Loucy (cell line): ENCODE measurements at regions not wholly inside any gene's neighbourhood (a gene's known extent, or its start where the extent isn't known, plus 50 kb on each side); places are given as distances from the start of the nearest gene placed in this dataset.

ENCODE experiments used
- H2AFZ ChIP-seq: fragments of 200-600 bp; sonication (generic); 2 replicates; pipeline ENCODE4 v1.6.0; 2016; ENCODE audit warnings: antibody characterized with exemption, mild to moderate bottlenecking, low read length, moderate library complexity
- H3F3A ChIP-seq: fragments of 200-600 bp; 2 replicates; pipeline ENCODE4 v1.6.0; 2016; ENCODE audit warnings: antibody characterized with exemption, low read depth, mild to moderate bottlenecking
- H3K27me3 ChIP-seq: fragments of 200-600 bp; sonication (generic); 2 replicates; pipeline ENCODE4 v1.6.1; 2014; ENCODE audit warnings: low read length, mild to moderate bottlenecking; ENCODE audit not compliant: insufficient read depth, poor library complexity, severe bottlenecking
- H3K36me3 ChIP-seq: fragments of 200-600 bp; sonication (generic); 2 replicates; pipeline ENCODE4 v1.6.1; 2016; ENCODE audit warnings: low read length; ENCODE audit not compliant: insufficient read depth
- H3K4me1 ChIP-seq: fragments of 200-600 bp; sonication (generic); 2 replicates; pipeline ENCODE4 v1.5.1; 2014; ENCODE audit warnings: low read length, mild to moderate bottlenecking; ENCODE audit not compliant: insufficient read depth, poor library complexity, severe bottlenecking
- H3K4me2 ChIP-seq: fragments of 200-600 bp; sonication (generic); 2 replicates; pipeline ENCODE4 v1.6.0; 2014; ENCODE audit warnings: antibody characterized with exemption, low read length, low read depth, mild to moderate bottlenecking; ENCODE audit not compliant: poor library complexity, severe bottlenecking
- H3K4me3 ChIP-seq: fragments of 200-600 bp; sonication (generic); 2 replicates; pipeline ENCODE4 v1.5.1; 2014; ENCODE audit warnings: low read length, mild to moderate bottlenecking, mixed read lengths; ENCODE audit not compliant: poor library complexity, severe bottlenecking
- H3K79me2 ChIP-seq: fragments of 200-600 bp; sonication (generic); 2 replicates; pipeline ENCODE4 v1.6.1; 2014; ENCODE audit warnings: low read length; ENCODE audit not compliant: insufficient read depth
- H3K9ac ChIP-seq: fragments of 200-600 bp; sonication (generic); 2 replicates; pipeline ENCODE4 v1.6.0; 2014; ENCODE audit warnings: mild to moderate bottlenecking, low read depth, low read length, moderate library complexity; ENCODE audit not compliant: poor library complexity, severe bottlenecking
- H3K9me2 ChIP-seq: fragments of 200-600 bp; sonication (generic); replicated peaks from 2 replicates; pipeline ENCODE4 v1.6.1; 2016; ENCODE audit warnings: low read depth, low read length, mixed read lengths
- H3K9me3 ChIP-seq: fragments of 200-600 bp; sonication (generic); 2 replicates; pipeline ENCODE4 v1.6.1; 2014; ENCODE audit warnings: mild to moderate bottlenecking, antibody characterized with exemption, low read length, low read depth; ENCODE audit not compliant: insufficient read depth
- H4K20me1 ChIP-seq: fragments of 200-600 bp; sonication (generic); 2 replicates; pipeline ENCODE4 v1.6.0; 2014; ENCODE audit warnings: antibody characterized with exemption, low read length, mild to moderate bottlenecking; ENCODE audit not compliant: insufficient read depth, poor library complexity, severe bottlenecking
- EZH2phosphoT487 ChIP-seq: fragments of 200-600 bp; IDR thresholded peaks from 2 replicates; pipeline ENCODE4 v1.6.1; 2018; ENCODE audit warnings: antibody characterized with exemption, mild to moderate bottlenecking, moderate library complexity, borderline replicate concordance
- TF ChIP-seq, protein P1 (sequence below): fragments of 200-600 bp; sonication (generic); conservative IDR thresholded peaks from 2 replicates; pipeline ENCODE4 v1.5.1; 2014; ENCODE audit warnings: mild to moderate bottlenecking, antibody characterized with exemption, low read length

DNA sequence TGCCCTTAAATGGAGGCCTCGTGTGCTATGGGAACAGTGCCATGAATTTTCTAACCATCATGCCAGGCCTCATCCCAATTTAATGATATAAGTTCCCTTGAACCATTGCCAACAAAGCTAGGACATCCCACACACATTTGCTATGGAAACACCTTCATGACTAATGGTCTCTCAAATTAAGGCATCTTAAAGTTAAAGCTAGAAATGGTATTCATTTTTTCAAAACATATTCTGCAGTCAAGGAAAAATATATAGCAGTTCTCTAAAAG is 117.3 kb downstream of the BTG1 start:
- Histone ChIP-seq H3K4me2 (no peak overlapping the region), H3K4me3 (no peak overlapping the region), H4K20me1 (no peaks in the 10 kb centered on the region), H3K36me3 (no peaks in the 10 kb centered on the region), H3F3A (no peaks in the 10 kb centered on the region), H3K9me3 (no peaks in the 10 kb centered on the region), H3K79me2 (no peaks in the 10 kb centered on the region), H3K4me1 (peaks cover 41% of the 10 kb centered on the region), H3K27me3 (no peaks in the 10 kb centered on the region), H3K9me2 (no peaks in the 10 kb centered on the region), H3K9ac (no peak overlapping the region), H2AFZ (no peak overlapping the region; the same call in 1 of the 2 replicates)
- TF ChIP-seq, protein P1, sequence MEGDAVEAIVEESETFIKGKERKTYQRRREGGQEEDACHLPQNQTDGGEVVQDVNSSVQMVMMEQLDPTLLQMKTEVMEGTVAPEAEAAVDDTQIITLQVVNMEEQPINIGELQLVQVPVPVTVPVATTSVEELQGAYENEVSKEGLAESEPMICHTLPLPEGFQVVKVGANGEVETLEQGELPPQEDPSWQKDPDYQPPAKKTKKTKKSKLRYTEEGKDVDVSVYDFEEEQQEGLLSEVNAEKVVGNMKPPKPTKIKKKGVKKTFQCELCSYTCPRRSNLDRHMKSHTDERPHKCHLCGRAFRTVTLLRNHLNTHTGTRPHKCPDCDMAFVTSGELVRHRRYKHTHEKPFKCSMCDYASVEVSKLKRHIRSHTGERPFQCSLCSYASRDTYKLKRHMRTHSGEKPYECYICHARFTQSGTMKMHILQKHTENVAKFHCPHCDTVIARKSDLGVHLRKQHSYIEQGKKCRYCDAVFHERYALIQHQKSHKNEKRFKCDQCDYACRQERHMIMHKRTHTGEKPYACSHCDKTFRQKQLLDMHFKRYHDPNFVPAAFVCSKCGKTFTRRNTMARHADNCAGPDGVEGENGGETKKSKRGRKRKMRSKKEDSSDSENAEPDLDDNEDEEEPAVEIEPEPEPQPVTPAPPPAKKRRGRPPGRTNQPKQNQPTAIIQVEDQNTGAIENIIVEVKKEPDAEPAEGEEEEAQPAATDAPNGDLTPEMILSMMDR, result no peak
- no peak for TF ChIP-seq EZH2phosphoT487

DNA sequence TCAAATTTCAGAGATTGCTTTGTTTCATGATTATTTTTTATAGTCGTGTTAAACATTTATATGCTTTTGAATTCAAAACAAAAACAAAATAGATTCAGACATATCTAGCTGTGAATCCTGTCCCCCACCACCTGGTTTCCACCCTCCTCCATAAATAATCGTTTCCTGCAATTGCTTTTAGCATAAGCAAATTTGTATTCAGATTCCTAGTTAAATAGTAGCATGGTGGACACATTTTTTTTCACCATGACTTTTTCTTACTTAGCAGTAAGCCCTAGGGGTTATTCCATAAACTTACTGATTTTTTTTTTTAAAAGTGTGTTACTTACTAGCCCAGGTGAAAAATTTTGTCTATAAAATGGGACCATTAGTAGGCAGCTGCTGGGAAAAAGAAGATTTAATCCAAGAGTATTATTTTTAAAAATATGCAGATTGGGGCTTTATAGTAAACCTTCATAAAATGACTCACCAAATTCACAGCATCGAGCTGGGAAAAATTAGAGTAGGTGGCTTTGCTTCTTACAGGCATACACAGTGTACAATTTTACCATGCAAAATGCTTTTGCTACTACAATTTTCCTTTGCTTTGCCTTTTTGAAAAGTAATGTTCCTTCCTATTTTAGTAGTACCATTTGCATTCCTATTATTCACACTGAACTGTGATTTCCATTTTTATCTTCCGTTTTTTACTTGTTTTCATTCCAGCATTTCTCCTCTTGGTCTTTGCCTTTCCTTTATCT is 117.8 kb downstream of the BTG1 start:
- no peaks in the 10 kb centered on the region for H3F3A ChIP-seq
- H3K4me3 ChIP-seq, result no peak overlapping the region
- no peaks in the 10 kb centered on the region for H3K9me3 ChIP-seq
- H2AFZ ChIP-seq, result no peak overlapping the region
- H3K27me3 ChIP-seq, result no peaks in the 10 kb centered on the region
- H3K4me2 ChIP-seq, result no peak overlapping the region
- H4K20me1 ChIP-seq, result no peaks in the 10 kb centered on the region
- H3K4me1 ChIP-seq, result peaks cover 37% of the 10 kb centered on the region
- no peaks in the 10 kb centered on the region for H3K9me2 ChIP-seq
- no peaks in the 10 kb centered on the region for H3K36me3 ChIP-seq
- no peak for TF ChIP-seq EZH2phosphoT487
- TF ChIP-seq, protein P1, result no peak
- H3K9ac ChIP-seq, result no peak overlapping the region
- H3K79me2 ChIP-seq, result no peaks in the 10 kb centered on the region

DNA sequence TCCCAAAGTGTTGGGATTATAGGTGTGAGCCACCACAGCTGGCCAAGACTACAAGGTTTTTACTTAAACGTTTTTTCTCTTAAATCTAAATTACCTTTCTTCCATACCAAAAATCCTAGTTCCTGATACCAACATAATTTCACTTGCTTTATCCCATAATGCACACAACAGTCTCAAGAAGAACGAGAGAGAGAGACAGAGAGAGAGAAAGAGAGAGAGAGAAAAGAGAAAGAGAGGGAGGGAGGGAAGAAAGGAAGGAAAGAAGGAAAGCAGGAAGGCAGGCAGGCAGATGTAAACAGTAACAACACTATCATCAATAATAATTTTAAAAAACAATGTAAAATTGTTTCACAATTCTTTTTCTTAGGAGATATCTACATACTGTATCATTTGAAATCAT is 118.4 kb downstream of the BTG1 start:
- Histone ChIP-seq H3K4me2 (no peak overlapping the region), H3K4me3 (no peak overlapping the region), H3K9me3 (no peaks in the 10 kb centered on the region), H3K27me3 (no peaks in the 10 kb centered on the region), H3K79me2 (no peaks in the 10 kb centered on the region), H3K9ac (no peak overlapping the region), H3F3A (no peaks in the 10 kb centered on the region), H3K9me2 (no peaks in the 10 kb centered on the region), H4K20me1 (no peaks in the 10 kb centered on the region), H2AFZ (no peak overlapping the region), H3K36me3 (no peaks in the 10 kb centered on the region), H3K4me1 (peaks cover 36% of the 10 kb centered on the region)
- no peak for TF ChIP-seq EZH2phosphoT487
- TF ChIP-seq, protein P1, result no peak
